GM19324 (cell line): ENCODE measurements at regions not wholly inside any gene's neighbourhood (a gene's known extent, or its start where the extent isn't known, plus 50 kb on each side); places are given as distances from the start of the nearest gene placed in this dataset.

Experiments
- ATAC-seq: cut with Tn5 transposase; IDR thresholded peaks from one replicate; pipeline ENCODE4 v1.9.1; 2021; ENCODE audit warnings: mild to moderate bottlenecking, moderate library complexity; ENCODE audit not compliant: unreplicated experiment, low FRiP score

DNA sequence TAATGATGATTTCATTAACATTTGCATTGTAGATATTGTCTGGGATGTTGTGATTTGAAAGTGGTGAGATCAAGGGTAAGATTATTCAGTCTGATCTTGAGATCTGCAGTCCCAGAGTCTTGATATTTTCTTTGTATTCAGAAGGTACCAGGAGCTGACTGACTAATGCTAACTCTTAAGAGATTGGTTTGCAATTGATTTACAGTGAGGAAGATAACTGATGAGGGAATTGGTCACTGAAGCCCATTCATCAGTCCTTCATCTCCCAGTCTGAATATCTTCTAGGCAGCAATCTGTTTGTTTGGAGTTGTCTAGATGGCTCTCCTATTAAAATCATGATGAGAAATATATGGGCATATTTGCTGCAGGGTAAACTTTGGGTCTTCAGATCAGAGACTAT is 473.7 kb downstream of the ARL4A start:
- ATAC-seq = no peak

DNA sequence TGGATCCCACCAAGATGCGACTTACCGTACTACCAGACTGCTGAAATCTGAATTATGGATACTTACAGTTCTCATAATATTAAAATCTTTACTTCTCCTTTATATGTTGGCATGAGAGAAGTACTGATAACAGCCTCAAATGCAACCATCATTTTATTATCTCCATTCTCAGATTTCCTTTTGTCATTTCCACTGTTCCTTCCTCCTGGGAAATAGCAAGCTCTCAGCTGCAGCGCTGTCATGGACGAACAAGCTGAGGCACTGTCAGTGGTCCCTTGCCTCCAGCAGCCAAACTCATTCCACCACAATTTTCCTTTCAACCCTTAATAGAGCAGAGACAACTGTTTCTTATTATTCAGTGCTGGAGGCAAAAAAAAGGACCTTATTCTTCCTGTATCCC is 478.4 kb downstream of the ARL4A start:
- ATAC-seq = no peak

DNA sequence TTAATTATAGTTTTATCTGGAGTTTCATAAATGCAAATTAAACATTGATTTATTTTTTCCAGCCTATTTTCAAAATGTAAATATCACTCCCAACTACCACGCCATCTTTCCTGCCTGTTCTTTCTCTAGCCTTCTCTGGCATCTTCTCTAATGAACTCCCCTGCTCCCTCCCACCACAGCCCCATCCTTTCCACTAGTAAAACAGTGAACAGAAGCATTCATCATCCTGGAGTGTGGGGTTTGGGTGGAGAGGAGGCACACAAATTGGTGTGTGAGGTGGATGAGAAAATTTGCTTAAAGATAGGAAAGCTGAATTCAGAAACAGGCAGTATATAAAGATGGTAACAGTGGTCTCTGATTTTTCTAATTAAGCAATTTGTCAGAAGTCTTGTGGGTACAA is 479.4 kb downstream of the ARL4A start:
- no peak for ATAC-seq

DNA sequence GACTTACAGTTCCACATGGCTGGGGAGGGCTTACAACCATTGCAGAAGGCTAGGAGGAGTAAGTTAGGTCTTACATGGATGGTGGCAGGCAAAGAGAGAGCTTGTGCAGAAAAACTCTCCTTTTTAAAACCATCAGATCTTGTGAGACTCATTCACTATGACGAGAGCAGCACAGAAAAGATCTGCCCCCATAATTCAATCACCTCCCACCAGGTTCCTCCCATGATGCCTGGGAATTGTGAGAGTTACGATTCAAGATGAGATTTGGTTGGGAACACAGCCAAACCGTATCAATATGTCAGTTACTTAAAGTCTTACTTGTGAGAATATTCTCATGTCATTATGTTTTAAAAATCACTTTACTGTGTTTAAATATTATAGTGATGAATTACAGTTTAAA is 481.9 kb downstream of the ARL4A start:
- no peak for ATAC-seq

DNA sequence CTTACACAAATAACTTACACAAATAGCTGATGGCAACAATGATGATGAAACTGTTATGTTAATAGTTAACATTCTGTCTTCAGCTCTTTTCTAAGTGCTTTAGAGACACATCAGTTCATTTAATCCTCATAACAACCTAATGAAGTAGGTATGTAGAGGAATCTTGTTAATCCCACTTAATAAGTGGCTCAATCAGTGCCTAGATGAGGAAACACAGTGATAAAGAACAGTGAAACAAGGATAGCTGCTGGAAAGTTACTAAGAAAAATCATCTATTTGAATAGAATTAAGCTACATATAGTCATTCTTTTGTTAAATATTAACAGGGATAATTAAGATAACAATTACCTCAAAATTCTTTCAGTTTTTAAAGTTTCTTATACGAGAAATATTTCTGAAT is 487.6 kb downstream of the ARL4A start:
- ATAC-seq = no peak

DNA sequence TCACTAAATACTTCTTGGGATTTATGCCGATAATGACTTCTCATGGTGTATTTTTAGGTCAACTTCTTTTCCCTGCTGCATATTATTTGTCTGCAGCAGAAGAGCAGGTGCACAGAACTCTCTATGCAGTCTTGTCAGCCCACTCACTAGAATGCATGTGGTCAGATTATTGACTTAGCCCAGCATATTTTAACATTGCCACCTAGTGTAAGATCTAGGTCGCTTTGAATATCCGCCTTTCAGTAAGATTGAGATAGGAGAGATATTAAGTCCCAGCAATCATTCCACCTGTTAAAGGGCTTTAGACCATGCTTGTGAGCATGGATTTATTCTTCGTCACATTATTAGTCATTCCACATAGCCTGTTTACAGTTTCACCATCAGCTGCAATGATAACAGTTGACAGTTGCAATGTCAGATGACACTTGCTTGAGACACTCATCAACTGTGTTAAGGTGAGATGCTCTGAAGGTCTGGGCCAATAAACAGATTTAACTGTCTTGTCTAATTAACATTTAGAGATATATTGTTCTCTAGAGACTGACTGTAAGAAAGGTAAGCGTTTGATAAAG is 491.7 kb downstream of the ARL4A start:
- ATAC-seq = no peak

DNA sequence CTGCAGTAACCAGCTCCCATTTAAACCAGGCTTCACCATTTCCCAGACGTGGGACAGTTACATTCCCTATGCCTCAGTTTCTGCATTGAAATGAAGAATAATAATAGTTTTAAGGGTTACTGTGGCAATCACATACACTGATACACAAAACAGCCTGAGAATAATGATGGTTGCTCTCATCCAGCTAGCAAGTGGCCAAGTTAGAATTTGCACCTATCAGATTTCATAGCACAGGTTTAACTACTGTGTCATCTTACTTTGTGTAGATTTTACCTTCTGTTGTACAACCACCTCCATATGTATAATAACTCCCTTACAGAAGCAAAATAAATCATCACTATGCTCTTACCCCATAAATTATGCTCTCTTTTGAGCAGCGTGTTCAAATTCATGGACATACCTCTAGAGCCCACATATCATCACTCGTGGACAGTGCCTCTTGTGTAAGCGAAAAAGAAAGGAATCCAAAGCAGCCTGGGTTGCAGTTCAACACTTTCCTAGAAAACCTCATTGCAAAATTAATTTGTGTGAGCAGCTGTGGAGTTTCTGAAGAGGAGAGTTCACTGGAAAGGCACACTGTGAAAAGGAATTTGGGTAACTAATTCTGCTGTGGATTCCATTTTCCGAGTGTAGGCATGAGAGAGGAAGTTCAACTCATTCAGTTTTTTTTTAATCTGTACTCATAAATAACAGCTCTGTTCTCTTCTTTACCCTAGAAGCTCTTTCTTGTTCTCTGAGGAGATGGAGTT is 492.5 kb downstream of the ARL4A start:
- ATAC-seq = no peak

DNA sequence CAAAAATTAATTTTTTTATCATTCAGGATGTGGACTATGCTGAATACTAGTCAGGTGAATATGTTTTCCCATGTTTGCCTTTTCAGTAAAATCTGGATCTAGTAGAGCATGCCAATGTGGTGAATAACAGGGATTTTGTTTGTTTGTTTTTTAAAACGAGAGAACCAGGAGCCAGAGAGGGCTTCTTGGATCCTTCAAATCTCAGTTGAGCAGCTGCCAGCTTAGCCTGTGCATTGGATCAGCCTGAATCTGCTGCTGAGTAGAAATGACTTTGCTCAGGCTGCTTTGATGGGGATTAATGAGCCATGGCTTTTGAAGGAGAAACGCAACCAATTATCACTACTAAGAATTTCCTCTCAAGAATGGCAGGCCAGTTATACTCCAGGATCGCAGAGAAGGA is 493.8 kb downstream of the ARL4A start:
- ATAC-seq = no peak

DNA sequence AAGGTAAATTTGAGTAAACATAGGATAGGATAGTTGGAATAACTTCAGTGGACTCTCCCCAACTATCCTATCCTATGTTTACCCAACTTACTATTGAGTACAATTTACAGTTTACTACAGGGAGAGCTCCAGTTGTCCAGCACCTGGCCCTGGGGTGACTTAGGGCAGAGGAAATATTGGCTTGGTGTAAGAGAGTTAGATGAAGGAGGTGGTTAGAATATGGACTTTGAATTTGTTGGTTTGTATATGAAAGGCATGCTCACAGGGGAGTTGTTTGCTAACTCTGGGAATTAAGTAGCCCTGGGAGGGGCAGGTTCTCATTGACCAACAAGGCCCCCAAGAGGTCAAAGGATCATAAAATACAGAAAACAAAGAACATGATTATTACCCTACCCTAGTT is 497.7 kb downstream of the ARL4A start:
- no peak for ATAC-seq

DNA sequence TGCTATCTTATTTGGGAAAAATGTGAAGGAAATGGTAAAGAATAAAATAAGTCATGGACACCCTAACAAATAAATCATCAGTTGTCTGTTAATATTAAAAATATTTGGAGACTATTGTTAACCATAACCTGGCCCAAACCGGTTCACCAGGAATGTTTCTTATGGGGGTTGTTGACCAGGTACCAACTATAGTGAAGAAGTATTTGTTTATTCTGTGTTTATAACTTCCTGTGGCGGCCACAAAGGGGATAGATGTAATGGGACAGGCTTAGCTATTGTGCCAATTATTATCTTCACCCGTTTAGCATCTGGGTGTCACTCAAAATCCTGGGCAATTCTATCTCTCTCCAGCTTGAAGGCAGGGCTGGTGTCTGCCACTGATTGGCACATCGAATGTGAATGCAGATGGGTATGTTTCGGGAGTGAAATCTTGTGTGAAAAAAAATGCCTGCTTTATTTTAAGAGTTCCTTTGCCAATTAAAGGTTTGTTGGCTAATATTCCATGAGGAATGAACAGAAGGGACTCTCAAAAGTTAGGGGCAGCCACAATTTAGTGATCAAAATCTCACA is 500.9 kb downstream of the ARL4A start:
- ATAC-seq = no peak

DNA sequence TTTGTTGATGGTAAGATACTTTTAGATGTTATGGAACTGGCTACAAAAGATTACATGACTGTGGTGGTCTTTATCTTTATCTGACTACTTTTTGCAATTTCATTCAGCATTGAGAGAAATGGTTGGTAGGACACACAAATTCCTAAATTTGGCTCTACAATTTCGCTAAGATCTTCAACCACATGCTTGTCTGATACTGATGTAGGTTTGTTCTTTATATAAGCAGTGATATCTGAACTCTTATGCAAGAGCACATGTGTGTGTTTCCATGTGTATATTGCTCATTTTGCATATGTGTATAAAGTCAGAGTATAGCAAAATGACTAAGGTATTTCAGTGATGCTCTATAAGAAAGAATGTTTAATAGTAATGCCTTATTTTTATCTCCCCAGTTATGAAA is 501.5 kb downstream of the ARL4A start:
- ATAC-seq = no peak

DNA sequence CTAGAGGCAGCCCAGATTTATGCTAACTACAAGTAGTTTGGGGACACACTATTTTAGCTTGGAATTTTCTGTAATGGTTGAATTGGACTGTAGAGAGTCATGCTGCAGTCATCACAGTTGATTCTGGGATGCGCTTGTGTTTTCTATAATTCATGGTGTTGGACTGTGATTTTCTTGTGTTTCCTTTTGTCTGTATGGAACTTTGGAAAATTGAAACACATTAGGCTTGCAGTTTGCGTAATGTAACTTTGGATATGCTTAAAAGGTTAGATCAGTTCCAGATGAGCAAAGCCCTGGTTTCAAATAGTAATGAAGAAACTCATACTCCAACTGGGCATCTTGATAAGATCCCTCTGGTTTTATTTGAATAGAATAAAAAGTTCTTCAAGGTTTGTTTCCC is 502.2 kb downstream of the ARL4A start:
- no peak for ATAC-seq

DNA sequence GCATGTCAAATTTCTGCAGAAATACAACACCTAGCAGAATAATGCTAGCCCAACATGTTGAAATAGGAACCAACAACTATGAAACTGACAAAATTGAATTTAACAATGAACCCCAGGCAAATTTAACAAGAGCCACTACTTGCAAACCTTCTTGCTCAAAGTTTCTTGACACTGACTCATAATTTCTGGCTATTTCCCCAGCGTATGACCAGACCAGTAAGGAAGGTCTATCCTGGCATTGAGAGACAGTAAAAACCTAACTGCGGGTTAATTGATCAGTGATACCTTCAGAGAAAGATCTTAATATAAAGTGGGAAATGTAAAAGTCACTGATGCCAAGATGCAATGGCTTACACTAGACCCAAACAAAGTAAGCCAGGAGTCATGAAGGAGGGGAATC is 510.1 kb downstream of the ARL4A start:
- ATAC-seq = no peak

DNA sequence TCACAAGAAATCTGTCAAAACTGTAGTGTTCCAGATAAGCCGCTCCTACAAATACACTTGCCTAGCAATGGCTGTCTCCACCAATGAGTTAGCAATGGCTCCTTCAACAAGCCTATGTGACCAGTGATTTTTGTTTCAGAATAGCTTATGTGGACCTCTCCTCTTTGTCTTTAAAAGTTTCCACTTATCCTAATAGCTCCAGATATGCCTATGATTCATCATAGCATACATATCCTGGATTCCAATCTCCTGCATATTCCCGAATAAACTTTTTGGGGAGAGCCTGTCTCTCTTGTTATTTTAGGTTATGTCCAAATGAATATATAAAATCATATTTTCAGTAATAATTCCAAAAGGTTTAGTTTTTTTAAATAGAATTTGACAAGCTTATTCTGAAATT is 510.6 kb downstream of the ARL4A start:
- ATAC-seq = no peak

DNA sequence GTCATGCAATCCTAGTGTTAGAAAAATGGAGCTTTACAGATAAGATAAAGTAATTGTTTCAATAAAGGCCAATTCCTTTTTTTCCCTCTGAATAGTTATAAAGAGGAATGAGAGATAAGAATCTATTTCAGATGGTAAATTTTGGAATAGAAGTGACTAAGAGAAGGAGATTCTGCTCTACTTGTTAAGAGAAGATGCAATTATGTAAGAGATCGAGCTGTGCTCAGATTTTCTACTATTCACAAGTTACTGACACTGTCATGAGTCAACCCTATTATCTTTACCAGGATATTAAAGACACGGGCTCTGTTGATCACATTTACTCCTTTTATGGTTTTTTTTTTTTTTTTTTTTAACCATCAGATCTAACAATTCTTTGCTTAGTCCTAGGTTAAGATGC is 511.3 kb downstream of the ARL4A start:
- no peak for ATAC-seq

DNA sequence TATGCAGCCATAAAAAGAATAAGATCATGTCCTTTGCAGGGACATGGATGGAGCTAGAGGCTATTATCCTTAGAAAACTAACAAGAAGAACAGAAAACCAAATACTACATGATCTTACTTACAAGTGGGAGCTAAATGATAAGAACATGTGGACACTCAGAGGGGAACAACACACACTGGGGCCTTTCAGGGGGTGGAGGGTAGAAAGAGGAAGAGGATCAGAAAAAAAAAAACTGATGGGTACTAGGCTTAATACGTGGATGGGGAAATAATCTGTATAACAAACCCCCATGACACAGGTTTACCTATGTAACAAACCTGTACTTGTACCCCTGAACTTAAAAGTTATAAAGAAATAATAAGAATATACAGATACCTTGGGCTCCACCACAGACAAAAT is 514.2 kb downstream of the ARL4A start:
- ATAC-seq = no peak

DNA sequence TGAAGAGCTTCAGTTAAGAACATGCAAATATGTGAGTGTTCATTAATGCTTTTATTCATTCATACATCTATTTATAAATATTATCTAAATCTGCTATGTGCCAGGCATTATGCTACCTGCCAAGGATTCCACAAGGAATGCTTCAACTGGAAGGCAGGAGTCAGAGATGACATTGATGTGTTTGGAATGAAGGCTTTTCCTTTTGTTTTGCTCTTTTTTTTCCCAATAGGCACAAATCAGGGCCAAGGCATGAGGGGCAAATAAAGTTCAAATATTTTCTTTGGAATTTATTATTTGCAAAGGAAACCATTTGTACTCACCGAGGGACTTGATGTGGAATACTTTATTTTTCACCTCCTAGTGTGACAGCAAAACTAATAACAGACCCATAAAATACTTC is 530.3 kb downstream of the ARL4A start:
- no peak for ATAC-seq

DNA sequence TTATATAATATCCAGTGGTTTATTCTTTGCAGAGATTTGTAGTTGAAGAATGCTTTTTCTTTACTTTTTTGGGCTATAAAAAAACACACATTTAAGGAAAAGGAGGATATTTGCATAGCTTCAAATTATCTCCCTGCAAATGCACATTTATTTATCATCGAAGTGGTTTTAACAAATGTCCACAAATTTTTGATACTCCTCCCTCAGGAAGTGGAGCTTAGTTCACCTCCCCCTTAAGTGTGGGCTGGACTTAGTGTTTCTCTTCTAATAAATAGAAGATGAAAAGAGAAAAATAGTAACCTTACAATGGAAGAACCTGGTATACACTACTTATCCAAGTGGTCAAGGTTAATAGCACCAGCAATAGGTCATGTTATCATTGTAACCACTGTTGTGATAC is 537.6 kb downstream of the ARL4A start:
- ATAC-seq = no peak

DNA sequence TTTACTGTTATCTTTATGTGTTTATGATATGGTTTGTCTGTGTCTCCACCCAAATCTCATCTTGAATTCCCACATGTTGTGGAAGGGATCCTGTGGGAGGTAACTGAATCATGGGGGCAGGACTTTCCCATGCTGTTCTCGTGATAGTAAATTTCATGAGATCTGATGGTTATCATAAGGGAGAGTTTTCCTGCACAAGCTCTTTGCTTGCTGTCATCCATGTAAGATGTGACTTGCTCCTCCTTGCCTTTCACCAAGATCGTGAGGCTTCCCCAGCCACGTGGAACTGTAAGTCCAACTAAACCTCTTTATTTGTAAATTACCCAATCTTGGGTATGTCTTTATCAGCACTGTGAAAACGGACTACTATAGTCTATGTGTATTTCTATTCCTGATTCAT is 539.0 kb downstream of the ARL4A start:
- no peak for ATAC-seq

DNA sequence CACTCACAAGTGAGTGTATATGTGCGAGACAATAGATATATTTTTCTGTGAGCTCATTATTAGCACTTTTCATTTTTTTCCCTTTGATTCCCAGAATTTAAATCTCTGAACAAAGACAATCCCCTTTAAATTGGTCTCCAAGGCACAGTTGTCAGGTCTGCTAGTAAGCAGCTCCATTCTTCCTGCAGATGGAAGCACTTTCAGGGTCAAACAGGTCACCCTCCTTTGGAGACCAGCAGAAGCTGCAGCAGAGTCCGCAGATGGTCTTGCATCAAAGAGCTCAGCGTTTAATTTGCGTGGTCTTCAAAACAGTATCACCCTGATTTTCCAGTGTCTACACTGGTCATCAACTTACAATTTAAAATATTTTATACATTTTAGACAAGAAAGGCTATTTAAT is 543.8 kb downstream of the ARL4A start:
- no peak for ATAC-seq

DNA sequence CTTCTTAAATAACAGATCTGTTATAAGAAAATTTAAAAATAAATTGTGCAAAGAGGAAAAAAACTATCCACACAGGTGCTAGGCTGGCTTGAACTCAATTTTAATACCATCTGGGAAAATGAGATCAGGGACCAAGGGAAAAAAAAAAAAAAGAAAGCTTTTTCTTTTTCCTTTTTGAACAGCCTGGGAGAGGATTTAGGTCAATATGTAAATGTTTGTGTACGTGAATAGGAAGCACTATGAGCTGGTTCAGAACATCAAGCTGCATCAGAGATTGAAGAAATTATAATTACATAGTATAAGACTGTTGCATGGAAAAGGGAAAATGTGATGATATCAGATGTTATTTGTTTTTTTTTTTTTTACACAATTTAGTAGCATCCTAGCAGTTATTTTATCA is 548.0 kb downstream of the ARL4A start:
- no peak for ATAC-seq

DNA sequence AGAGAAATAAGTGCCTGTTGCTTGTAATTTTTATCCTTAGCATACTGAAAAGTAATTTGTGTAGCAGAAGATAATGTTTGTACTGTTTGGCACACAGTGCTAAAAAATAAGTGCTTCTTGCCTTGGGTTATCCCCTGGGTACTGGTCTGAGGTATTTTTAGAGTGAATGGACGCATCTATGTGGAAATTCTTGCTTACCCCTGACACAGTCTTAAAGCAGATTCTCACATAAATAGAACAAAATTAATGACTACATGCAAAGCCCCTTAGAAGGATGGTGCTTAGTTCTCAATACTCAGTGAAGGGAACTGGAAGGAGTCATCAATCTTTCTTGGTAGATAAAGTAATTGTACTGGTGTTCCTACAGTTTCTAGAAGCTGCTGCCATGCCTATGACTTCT is 548.6 kb downstream of the ARL4A start:
- ATAC-seq = no peak
